ENCODE measurements at regions not wholly inside any gene's neighbourhood (a gene's known extent, or its start where the extent isn't known, plus 50 kb on each side); places are given as distances from the start of the nearest gene placed in this dataset.
"Not testable (repeated sequence)": the region's sequence is repeated elsewhere in the genome, so short reads cannot be mapped to it uniquely, and the experiment has no call there.

- no peak for DNase-seq (ENCODE audit: low spot score)
These were observed 121.6 kb upstream of the ZNF92 start for GRCh38 chr7:65251851-65252620.

GRCh38 chr7:65250697-65251395 lies 122.8 kb upstream of the ZNF92 start:
- DNase-seq (ENCODE audit: low spot score) = no peak

GRCh38 chr7:65250216-65250615 lies 123.4 kb upstream of the ZNF92 start:
- no peak for DNase-seq (ENCODE audit: low spot score)

- DNase-seq (ENCODE audit: low spot score) = no peak
These were observed 126.2 kb upstream of the ZNF92 start for GRCh38 chr7:65247491-65247890.

GRCh38 chr7:65239707-65240352 lies 133.8 kb upstream of the ZNF92 start:
- DNase-seq (ENCODE audit: low spot score) = no peak

GRCh38 chr7:65239324-65239706 lies 134.3 kb upstream of the ZNF92 start:
- no peak for DNase-seq (ENCODE audit: low spot score)

- no peak for DNase-seq (ENCODE audit: low spot score)
These were observed 134.9 kb upstream of the ZNF92 start for GRCh38 chr7:65238785-65239184.

GRCh38 chr7:65235586-65235985 lies 138.1 kb upstream of the ZNF92 start:
- DNase-seq (ENCODE audit: low spot score) = no peak

GRCh38 chr7:65233409-65234034 lies 140.1 kb upstream of the ZNF92 start:
- DNase-seq (ENCODE audit: low spot score) = no peak

- no peak for DNase-seq (ENCODE audit: low spot score)
These were observed 143.4 kb upstream of the ZNF92 start for GRCh38 chr7:65230231-65230630.

GRCh38 chr7:65225422-65226006 lies 148.1 kb upstream of the ZNF92 start:
- DNase-seq (ENCODE audit: low spot score) = no peak

- DNase-seq (ENCODE audit: low spot score) = no peak
These were observed 151.0 kb upstream of the ZNF92 start for GRCh38 chr7:65222655-65223054.

- DNase-seq (ENCODE audit: low spot score) = no peak
These were observed 152.0 kb upstream of the ZNF92 start for GRCh38 chr7:65221683-65222082.

- DNase-seq (ENCODE audit: low spot score) = no peak
These were observed 154.0 kb upstream of the ZNF92 start for GRCh38 chr7:65219623-65220022.

- DNase-seq (ENCODE audit: low spot score) = peak; percentile 5
These were observed 157.2 kb upstream of the ZNF92 start for GRCh38 chr7:65216469-65216868.

- DNase-seq (ENCODE audit: low spot score) = not testable (repeated sequence)
These were observed 160.4 kb upstream of the ZNF92 start for GRCh38 chr7:65213260-65213659.

GRCh38 chr7:65199221-65199620 lies 174.4 kb upstream of the ZNF92 start:
- DNase-seq (ENCODE audit: low spot score) = not testable (repeated sequence)

- not testable (repeated sequence) for DNase-seq (ENCODE audit: low spot score)
These were observed 180.2 kb upstream of the ZNF92 start for GRCh38 chr7:65193334-65194058.

- DNase-seq (ENCODE audit: low spot score) = not testable (repeated sequence)
These were observed 170.6 kb upstream of the ERV3-1 start for GRCh38 chr7:65177041-65177440.

- not testable (repeated sequence) for DNase-seq (ENCODE audit: low spot score)
These were observed 143.6 kb upstream of the ERV3-1 start for GRCh38 chr7:65150105-65150504.

GRCh38 chr7:65146118-65146914 lies 139.8 kb upstream of the ERV3-1 start:
- DNase-seq (ENCODE audit: low spot score) = not testable (repeated sequence)

Measured in RKO (cell line).